ENCODE measurements at regions not wholly inside any gene's neighbourhood (a gene's known extent, or its start where the extent isn't known, plus 50 kb on each side); places are given as distances from the start of the nearest gene placed in this dataset.

GRCh38 chr6:132937466-132937906 lies 123.1 kb downstream of the RPS12 start:
- DNase-seq: peak; percentile 78

GRCh38 chr6:132948889-132949288 lies 134.5 kb downstream of the RPS12 start:
- peak; percentile 29 for DNase-seq

DNA sequence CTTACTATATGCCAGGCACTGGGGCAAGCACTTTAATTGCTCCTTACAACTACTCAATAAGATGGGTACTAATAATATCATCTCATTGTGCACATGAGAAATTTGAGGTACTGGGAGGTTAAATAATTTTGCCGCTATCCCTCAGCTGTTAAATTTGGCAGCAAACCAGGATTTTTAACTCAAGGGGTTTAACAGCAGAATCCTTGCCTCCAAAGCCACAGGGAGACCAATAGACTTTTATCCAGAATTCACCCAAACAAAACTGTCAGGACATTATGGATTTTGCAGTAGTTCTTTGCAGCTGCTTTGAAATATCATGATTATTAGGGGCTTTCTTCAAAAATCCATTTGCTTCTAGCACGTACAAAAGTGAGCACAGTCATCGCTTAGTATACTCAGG lies 136.2 kb downstream of the RPS12 start:
- no peak for DNase-seq

GRCh38 chr6:132952031-132952867 lies 137.9 kb downstream of the RPS12 start:
- DNase-seq: no peak

- no peak for DNase-seq
These were observed 138.6 kb downstream of the RPS12 start for GRCh38 chr6:132952986-132953385.

DNA sequence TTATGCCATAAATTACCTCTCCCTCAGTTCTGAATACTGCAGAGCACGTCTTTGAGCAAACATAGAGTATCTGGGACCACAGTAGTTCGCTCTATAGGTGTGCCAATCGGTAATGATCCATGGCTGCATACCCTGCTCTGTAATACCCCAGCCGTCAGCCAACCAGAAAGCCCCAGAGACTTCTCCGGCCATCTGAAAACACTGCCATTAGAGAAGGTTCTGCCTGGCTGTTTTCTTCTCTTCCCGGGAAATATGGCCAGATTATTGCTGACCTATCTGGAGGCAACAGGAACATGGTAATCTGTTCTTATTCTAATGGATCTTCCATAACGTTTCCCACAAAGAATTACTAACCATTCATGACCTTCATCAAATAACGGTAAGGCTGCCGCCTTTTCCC lies 139.9 kb downstream of the RPS12 start:
- DNase-seq: no peak

GRCh38 chr6:132954936-132955335 lies 140.6 kb downstream of the RPS12 start:
- DNase-seq: no peak

DNA sequence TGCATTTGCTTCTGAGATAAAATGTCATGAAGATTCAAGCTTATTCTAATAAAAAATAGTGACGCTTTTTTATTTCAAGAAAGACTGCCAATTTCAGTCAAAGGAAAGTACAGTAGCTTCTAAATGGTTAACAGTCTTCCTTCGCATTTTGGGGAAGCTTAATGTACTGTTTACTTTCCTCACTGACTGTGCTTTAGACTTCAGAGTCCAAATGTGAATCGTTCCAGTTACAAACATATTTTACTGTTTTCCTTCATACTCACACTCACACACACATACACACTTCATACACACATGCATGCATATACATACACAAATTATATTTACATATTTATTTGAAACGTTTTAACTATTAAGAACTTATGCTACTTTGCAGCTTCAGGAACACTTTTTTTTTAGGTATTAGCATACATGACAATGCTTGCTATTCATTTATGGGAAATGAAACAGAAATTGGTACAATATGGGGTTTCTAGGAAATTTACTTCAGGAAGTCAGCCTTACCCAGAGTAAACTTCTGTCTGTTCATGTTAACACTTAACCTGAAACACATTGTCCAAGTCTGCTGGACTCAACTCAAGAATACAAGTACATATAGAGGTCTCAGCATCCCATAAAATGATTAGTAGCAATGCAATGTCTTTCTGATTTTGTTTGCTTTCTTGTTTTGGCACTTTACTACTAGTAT lies 145.4 kb downstream of the RPS12 start:
- DNase-seq: peak; percentile 40

- DNase-seq: no peak
These were observed 146.4 kb downstream of the RPS12 start for GRCh38 chr6:132960720-132961119.

GRCh38 chr6:132961122-132961521 lies 146.8 kb downstream of the RPS12 start:
- no peak for DNase-seq

- DNase-seq: peak; percentile 17
These were observed 147.2 kb downstream of the RPS12 start for GRCh38 chr6:132961610-132962009.

GRCh38 chr6:132962936-132963868 lies 148.8 kb downstream of the RPS12 start:
- DNase-seq: peak; percentile 87

- DNase-seq: peak; percentile 95
These were observed 149.9 kb downstream of the RPS12 start for GRCh38 chr6:132964101-132964867.

GRCh38 chr6:132964868-132965382 lies 150.6 kb downstream of the RPS12 start:
- peak; percentile 54 for DNase-seq

DNA sequence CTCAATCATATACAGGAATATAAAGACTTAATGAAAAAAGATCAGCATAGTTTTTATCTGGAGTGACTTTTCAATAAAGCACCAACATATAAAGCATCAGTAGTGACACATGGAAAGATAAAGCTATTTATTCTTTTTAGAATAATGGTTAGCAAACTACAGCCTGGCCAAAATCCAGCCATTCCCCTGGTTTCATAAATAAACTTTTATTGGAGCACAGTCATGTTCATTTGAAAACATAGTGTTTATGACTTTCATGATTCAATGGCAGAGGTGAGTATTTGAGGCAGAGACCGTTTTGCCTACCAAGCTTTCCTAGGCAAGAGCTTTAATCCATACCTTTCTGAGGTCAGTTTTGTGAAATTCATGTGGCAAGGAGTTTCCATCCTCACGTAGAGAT lies 153.5 kb downstream of the RPS12 start:
- DNase-seq: no peak

DNA sequence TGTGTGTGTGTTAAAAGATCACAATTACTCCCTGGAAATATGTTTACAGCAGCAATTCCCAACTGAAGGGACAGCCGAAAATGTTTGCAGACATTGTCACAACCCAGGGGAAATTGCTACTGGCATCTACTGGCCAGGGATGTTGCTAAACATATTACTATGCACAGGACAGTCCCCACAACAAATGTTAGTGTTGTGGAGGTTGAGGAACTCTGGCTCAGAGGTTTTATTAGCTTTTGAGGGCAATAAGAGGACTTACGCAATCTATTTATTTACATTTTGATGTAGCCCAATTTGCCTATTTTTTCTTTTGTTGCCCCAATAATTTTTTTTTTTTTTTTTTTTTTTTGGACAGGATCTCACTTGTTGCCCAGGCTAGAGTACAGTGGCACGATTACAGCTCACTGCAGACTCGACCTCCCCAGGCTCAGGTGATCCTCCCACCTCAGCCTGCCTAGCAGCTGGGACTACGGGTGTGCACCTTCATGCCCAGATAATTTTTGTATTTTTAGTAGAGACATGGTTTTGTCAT lies 154.1 kb downstream of the RPS12 start:
- no peak for DNase-seq

- DNase-seq: peak; percentile 80
These were observed 154.8 kb downstream of the RPS12 start for GRCh38 chr6:132969196-132969595.

GRCh38 chr6:132971676-132972075 lies 157.3 kb downstream of the RPS12 start:
- no peak for DNase-seq

- DNase-seq: no peak
These were observed 157.9 kb downstream of the RPS12 start for GRCh38 chr6:132972254-132972653.

- no peak for DNase-seq
These were observed 158.6 kb downstream of the RPS12 start for GRCh38 chr6:132972971-132973370.

DNA sequence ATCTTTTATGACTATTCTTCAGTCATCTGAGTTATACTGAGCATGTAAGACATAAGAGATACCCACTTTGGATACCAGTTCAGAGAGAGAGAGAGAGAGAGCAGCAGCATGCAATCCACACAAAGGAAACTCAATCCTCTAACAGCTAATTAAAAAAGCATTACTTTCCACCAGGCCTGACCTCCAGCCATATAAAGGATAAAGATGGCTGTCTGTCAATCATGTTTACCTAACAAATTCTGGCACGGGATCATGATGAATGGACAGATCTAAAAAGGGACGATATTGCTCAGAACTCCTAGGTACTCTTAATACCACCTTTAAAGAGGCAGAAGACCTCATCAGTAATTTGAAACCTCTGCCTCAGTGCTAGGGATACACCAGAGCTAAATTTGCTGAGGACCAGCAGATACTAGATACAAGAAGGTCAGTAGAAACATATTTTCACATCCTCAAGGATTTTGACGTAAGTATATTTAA lies 159.2 kb downstream of the RPS12 start:
- DNase-seq: no peak

- DNase-seq: no peak
These were observed 159.8 kb downstream of the RPS12 start for GRCh38 chr6:132974122-132974521.
